ENCODE measurements at regions not wholly inside any gene's neighbourhood (a gene's known extent, or its start where the extent isn't known, plus 50 kb on each side); places are given as distances from the start of the nearest gene placed in this dataset. TPM values are rescaled to one million over a fixed set of nuclear protein-coding genes. Genes with fewer than 3 reads are reported as not detected.

- no peak for DNase-seq (ENCODE audit: low read depth)
These were observed 75.6 kb upstream of the SYNPR start for GRCh38 chr3:63202529-63202928.

- no peak for DNase-seq (ENCODE audit: low read depth)
These were observed 71.0 kb upstream of the SYNPR start for GRCh38 chr3:63207066-63207590.

GRCh38 chr3:63228087-63228486 is 50.0 kb upstream of the SYNPR start:
- no peak for DNase-seq (ENCODE audit: low read depth)

Small RNA genes in the stretch of these regions (small RNA-seq; reads per million reads assigned to genes)
- not detected for gene UBL5P3

Data from HT1080 (cell line).